Body of pancreas (tissue), 4 donors: ENCODE measurements at regions not wholly inside any gene's neighbourhood (a gene's known extent, or its start where the extent isn't known, plus 50 kb on each side); places are given as distances from the start of the nearest gene placed in this dataset.

Source experiments
- ATAC-seq: fragments of 150-250 bp; one replicate; pipeline ENCODE4 v1.9.1; 2016
- DNase-seq, 4 donors: peaks; one replicate each; pipeline ENCODE4 v3.0.0-alpha.2; 2019
- H3K27ac ChIP-seq, 4 donors: fragments of 200-600 bp; sonication (generic); 1 replicate in 3 of 4; 2 replicates in 1 of 4; pipeline versions ENCODE4 v1.5.1 to v1.6.1; 2016 to 2019; ENCODE audit warnings: mild to moderate bottlenecking in 1 of 4, mixed read lengths in 1 of 4, moderate library complexity in 1 of 4
- H3K27me3 ChIP-seq, 2 donors: fragments of 200-600 bp; sonication (generic); one replicate each; pipeline ENCODE4 v1.6.0; 2016; ENCODE audit warnings: mild to moderate bottlenecking in 1 of 2
- H3K36me3 ChIP-seq, 2 donors: fragments of 200-600 bp; sonication (generic); replicated peaks in 1 of 2; 2 replicates each; pipeline ENCODE4 v1.5.1; 2016; ENCODE audit warnings: low read depth in 2 of 2; ENCODE audit not compliant: insufficient read depth in 1 of 2
- H3K4me1 ChIP-seq: fragments of 200-600 bp; sonication (generic); one replicate; pipeline ENCODE4 v1.6.0; 2016
- H3K4me3 ChIP-seq, 2 donors: fragments of 200-600 bp; sonication (generic); 1 replicate in 1 of 2; 2 replicates in 1 of 2; pipeline ENCODE4 v1.5.1; 2016 to 2019
- H3K9me3 ChIP-seq, 3 donors: fragments of 200-600 bp; sonication (generic); 1 replicate in 2 of 3; 2 replicates in 1 of 3; pipeline ENCODE4 v1.5.1; 2016
- POLR2A ChIP-seq, 3 donors: fragments of 450-650 bp; IDR thresholded peaks; one replicate each; pipeline ENCODE4 v1.6.1; 2016; ENCODE audit warnings: antibody characterized with exemption in 3 of 3, mild to moderate bottlenecking in 2 of 3
- WGBS, 2 donors: methylation state at CpG; one replicate each; pipeline ENCODE4 v1.1.5; 2017; 5-methylcytosine and 5-hydroxymethylcytosine counted together
- intact Hi-C: fragments of 100-400 bp; cut with DNase I; formaldehyde crosslinking; loops from one replicate; pipeline ENCODE4 v1.15.1; 2023
- TF ChIP-seq, protein P1 (sequence below), 7 experiments: fragments of 450-650 bp in 4 of 7; fragments of 200-600 bp in 3 of 7; sonication (generic) in 3 of 7; IDR thresholded peaks; one replicate each; pipeline ENCODE4 v1.5.1; 2016 to 2019; ENCODE audit warnings: antibody characterized with exemption in 7 of 7

DNA sequence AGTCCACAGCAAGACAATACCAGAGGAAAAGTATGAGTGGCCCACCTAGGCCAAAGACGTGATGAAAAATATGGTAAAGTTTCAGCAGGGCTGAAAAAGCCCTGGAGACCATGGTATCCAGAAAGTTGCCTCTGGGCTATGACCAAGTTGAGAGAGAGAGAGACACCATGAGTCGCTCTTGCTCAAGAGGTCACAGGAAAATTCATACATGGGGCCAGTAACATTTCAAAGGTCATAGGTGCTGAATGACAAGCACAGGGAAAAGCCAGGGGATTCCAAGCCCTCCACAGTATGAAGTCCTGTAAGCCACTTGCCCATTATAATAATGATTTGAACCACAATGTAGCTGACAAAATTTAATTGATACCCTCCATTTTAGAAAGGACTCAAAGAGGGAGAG lies 657.7 kb upstream of the CITED2 start:
- ATAC-seq = no peak
- Histone ChIP-seq H3K27ac (no peak overlapping the region), H3K27me3 (no peaks in the 10 kb centered on the region), H3K4me3 (no peak overlapping the region), H3K4me1 (no peaks in the 10 kb centered on the region), H3K36me3 (no peaks in the 10 kb centered on the region), H3K9me3 (no peaks in the 10 kb centered on the region)
- 90 to 91% methylated on average over 2 of the region's 2 CpGs for WGBS, 2 donors
- TF ChIP-seq POLR2A (IDR thresholded peaks at IDR 0.05) = no peak
- TF ChIP-seq, protein P1, sequence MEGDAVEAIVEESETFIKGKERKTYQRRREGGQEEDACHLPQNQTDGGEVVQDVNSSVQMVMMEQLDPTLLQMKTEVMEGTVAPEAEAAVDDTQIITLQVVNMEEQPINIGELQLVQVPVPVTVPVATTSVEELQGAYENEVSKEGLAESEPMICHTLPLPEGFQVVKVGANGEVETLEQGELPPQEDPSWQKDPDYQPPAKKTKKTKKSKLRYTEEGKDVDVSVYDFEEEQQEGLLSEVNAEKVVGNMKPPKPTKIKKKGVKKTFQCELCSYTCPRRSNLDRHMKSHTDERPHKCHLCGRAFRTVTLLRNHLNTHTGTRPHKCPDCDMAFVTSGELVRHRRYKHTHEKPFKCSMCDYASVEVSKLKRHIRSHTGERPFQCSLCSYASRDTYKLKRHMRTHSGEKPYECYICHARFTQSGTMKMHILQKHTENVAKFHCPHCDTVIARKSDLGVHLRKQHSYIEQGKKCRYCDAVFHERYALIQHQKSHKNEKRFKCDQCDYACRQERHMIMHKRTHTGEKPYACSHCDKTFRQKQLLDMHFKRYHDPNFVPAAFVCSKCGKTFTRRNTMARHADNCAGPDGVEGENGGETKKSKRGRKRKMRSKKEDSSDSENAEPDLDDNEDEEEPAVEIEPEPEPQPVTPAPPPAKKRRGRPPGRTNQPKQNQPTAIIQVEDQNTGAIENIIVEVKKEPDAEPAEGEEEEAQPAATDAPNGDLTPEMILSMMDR (IDR thresholded peaks at IDR 0.05) = no peak
- no peak for DNase-seq
- intact Hi-C loops = no loop called here

DNA sequence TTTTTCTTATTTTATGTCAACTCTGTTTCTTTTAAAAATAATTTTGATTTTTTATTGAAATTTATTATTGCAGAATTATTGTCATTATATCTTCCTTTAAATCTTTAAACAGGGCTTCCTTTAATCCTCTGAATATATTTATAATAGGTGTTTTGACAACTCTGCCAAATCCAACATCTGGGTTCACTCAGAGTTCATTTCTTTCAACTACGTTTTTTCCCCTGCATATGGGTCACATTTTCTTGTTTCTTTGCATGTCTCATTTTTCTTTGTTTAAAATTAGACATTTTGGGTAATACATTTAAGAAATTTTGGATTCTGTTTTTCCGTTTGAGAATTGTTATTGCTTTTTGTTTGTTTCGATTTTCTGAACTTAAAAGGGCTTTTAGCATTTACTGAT lies 655.1 kb upstream of the CITED2 start:
- TF ChIP-seq, protein P1 (IDR thresholded peaks at IDR 0.05) = no peak
- no peak for TF ChIP-seq POLR2A (IDR thresholded peaks at IDR 0.05)
- H3K9me3 ChIP-seq = no peaks in the 10 kb centered on the region
- no peak for ATAC-seq
- no peaks in the 10 kb centered on the region for H3K36me3 ChIP-seq
- no peak overlapping the region for H3K4me3 ChIP-seq
- H3K4me1 ChIP-seq = no peaks in the 10 kb centered on the region
- no peak for DNase-seq
- intact Hi-C loops = no loop called here
- H3K27me3 ChIP-seq = no peaks in the 10 kb centered on the region
- no peak overlapping the region for H3K27ac ChIP-seq
- WGBS, 2 donors = 79 to 80% methylated on average over 3 of the region's 3 CpGs

DNA sequence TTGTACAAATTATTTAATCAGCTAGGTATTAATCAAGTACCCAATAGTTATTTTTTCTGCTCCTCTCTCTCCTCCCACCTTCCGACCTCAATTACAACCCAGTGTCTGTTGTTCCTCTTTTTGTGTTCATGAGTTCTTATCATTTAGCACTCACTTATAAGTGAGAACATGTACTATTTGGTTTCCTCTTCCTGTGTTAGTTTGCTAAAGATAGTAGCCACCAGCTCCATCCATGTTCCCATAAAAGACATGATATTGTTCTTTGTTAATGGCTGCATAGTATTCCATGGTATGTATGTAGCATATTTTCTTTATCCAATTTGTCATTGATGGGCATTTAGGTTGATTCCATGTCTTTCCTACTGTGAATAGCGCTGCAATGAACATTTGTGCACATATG lies 652.8 kb upstream of the CITED2 start:
- 84 to 92% methylated on average over 2 of the region's 2 CpGs for WGBS, 2 donors
- ATAC-seq = no peak
- intact Hi-C loops = no loop called here

DNA sequence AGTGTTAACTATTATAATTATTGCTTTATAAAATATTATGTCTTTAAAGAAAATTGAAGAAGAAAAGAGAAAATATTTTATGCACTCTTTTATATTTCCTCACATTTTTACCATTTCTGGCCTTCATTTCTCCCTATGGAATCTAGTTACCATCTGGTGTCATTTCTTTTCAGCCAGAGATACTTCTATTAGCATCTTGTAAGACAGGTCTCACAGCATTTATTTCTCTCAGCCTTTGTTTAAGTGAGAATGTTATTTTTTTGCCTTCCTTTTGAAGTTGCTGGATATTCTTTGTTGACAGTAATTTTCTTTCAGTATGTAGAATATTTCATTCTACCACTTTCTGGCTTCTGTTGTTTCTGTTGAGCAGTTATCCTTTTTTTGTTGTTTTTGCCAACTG lies 652.1 kb upstream of the CITED2 start:
- H3K4me3 ChIP-seq = no peak overlapping the region
- H3K4me1 ChIP-seq = no peaks in the 10 kb centered on the region
- TF ChIP-seq POLR2A (IDR thresholded peaks at IDR 0.05) = no peak
- TF ChIP-seq, protein P1 (IDR thresholded peaks at IDR 0.05) = no peak
- H3K9me3 ChIP-seq = no peaks in the 10 kb centered on the region
- no peaks in the 10 kb centered on the region for H3K36me3 ChIP-seq
- ATAC-seq (no peak), DNase-seq (no peak)
- intact Hi-C loops = no loop called here
- no peaks in the 10 kb centered on the region for H3K27me3 ChIP-seq
- no peak overlapping the region for H3K27ac ChIP-seq

More for the DNA sequence above, 652.8 kb upstream of the CITED2 start:
- no peak overlapping the region for H3K4me3 ChIP-seq
- no peaks in the 10 kb centered on the region for H3K36me3 ChIP-seq
- no peaks in the 10 kb centered on the region for H3K9me3 ChIP-seq
- no peak for TF ChIP-seq POLR2A (IDR thresholded peaks at IDR 0.05)
- TF ChIP-seq, protein P1 (IDR thresholded peaks at IDR 0.05) = no peak
- no peak overlapping the region for H3K27ac ChIP-seq
- no peaks in the 10 kb centered on the region for H3K27me3 ChIP-seq
- H3K4me1 ChIP-seq = no peaks in the 10 kb centered on the region
- DNase-seq = no peak

DNA sequence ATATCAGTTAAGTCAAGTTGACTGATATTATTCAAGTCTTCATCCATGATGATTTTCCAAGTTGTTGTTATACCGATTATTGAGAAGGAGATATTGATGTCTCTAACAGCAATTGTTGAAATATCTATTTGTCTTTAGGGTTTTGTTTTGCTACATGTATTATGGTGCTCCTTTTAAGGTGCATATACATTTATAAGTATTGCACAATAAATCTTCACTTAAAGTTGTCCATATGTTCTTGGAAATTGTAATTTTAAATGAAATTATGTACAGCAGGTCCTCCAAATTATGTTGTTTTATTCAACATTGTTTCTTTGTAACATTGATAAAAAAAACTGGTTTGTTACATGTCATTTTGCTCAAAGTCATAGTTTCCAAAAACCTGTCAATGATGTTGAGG lies 650.7 kb upstream of the CITED2 start:
- Histone ChIP-seq H3K9me3 (peaks cover 0 to 5% (median 0%) of the 10 kb centered on the region in 3 donors), H3K27me3 (no peaks in the 10 kb centered on the region), H3K27ac (no peak overlapping the region), H3K4me3 (no peak overlapping the region), H3K4me1 (no peaks in the 10 kb centered on the region), H3K36me3 (no peaks in the 10 kb centered on the region)
- no peak for ATAC-seq
- no peak for DNase-seq
- TF ChIP-seq, protein P1 (IDR thresholded peaks at IDR 0.05) = no peak
- TF ChIP-seq POLR2A (IDR thresholded peaks at IDR 0.05) = no peak
- WGBS, 2 donors = 88 to 92% methylated on average over 1 of the region's 1 CpG
- intact Hi-C loops = no loop called here
